SJSA1 (cell line): ENCODE measurements at regions not wholly inside any gene's neighbourhood (a gene's known extent, or its start where the extent isn't known, plus 50 kb on each side); places are given as distances from the start of the nearest gene placed in this dataset.

Source experiments
- DNase-seq, 2 experiments: peaks; one replicate each; pipeline ENCODE4 v3.0.0-alpha.2; 2015 to 2020; ENCODE audit warnings: low spot score in 2 of 2, low read depth in 1 of 2
- H3K27ac ChIP-seq: fragments of 250-450 bp; sonication (Bioruptor Pico); 2 replicates; pipeline ENCODE4 v1.5.1; 2020; ENCODE audit warnings: mild to moderate bottlenecking, moderate library complexity
- H3K27me3 ChIP-seq: fragments of 250-450 bp; sonication (Bioruptor Pico); replicated peaks from 2 replicates; pipeline ENCODE4 v1.5.1; 2020; ENCODE audit warnings: mild to moderate bottlenecking, moderate library complexity
- H3K36me3 ChIP-seq: fragments of 250-450 bp; sonication (Bioruptor Pico); 2 replicates; pipeline ENCODE4 v1.5.1; 2020; ENCODE audit warnings: mild to moderate bottlenecking
- H3K4me1 ChIP-seq: fragments of 250-450 bp; sonication (Bioruptor Pico); replicated peaks from 2 replicates; pipeline ENCODE4 v1.6.1; 2021; ENCODE audit warnings: mild to moderate bottlenecking
- H3K4me3 ChIP-seq: fragments of 250-450 bp; sonication (Bioruptor Pico); 2 replicates; pipeline ENCODE4 v1.5.1; 2020; ENCODE audit warnings: mild to moderate bottlenecking
- H3K9me3 ChIP-seq: fragments of 250-450 bp; sonication (Bioruptor Pico); replicated peaks from 2 replicates; pipeline ENCODE4 v1.5.1; 2020; ENCODE audit warnings: mild to moderate bottlenecking

- DNase-seq, result no peak
- Histone ChIP-seq H3K4me1 (no peaks in the 10 kb centered on the region), H3K36me3 (no peaks in the 10 kb centered on the region), H3K4me3 (no peak overlapping the region), H3K27me3 (0 out of 2 replicates have a peak, but pooled peaks cover 6% of the 10 kb centered on the region), H3K27ac (no peak overlapping the region), H3K9me3 (no peaks in the 10 kb centered on the region)
Observed at GRCh38 chr16:8519179-8519578, 71.1 kb downstream of the TMEM114 start.

- no peak for DNase-seq
- Histone ChIP-seq H3K36me3 (no peaks in the 10 kb centered on the region), H3K4me3 (no peak overlapping the region), H3K9me3 (no peaks in the 10 kb centered on the region), H3K27me3 (0 out of 2 replicates have a peak, but pooled peaks cover 3% of the 10 kb centered on the region), H3K27ac (no peak overlapping the region), H3K4me1 (no peaks in the 10 kb centered on the region)
Observed at GRCh38 chr16:8517280-8517679, 73.0 kb downstream of the TMEM114 start.

- no peak for DNase-seq
- Histone ChIP-seq H3K9me3 (no peaks in the 10 kb centered on the region), H3K4me1 (no peaks in the 10 kb centered on the region), H3K27ac (no peak overlapping the region), H3K4me3 (no peak overlapping the region), H3K36me3 (no peaks in the 10 kb centered on the region), H3K27me3 (0 out of 2 replicates have a peak, but pooled peaks cover 3% of the 10 kb centered on the region)
Observed at GRCh38 chr16:8516471-8516870, 73.8 kb downstream of the TMEM114 start.

GRCh38 chr16:8512941-8513624 is 77.2 kb downstream of the TMEM114 start:
- Histone ChIP-seq H3K9me3 (no peaks in the 10 kb centered on the region), H3K4me1 (no peaks in the 10 kb centered on the region), H3K27me3 (0 out of 2 replicates have a peak, but pooled peaks cover 6% of the 10 kb centered on the region), H3K36me3 (no peaks in the 10 kb centered on the region), H3K27ac (no peak overlapping the region), H3K4me3 (no peak overlapping the region)
- DNase-seq, result no peak

GRCh38 chr16:8511464-8511863 is 78.8 kb downstream of the TMEM114 start:
- Histone ChIP-seq H3K27ac (no peak overlapping the region), H3K4me1 (no peaks in the 10 kb centered on the region)

GRCh38 chr16:8510160-8510559 is 80.2 kb downstream of the TMEM114 start:
- Histone ChIP-seq H3K27ac (no peak overlapping the region), H3K4me1 (no peaks in the 10 kb centered on the region), H3K9me3 (no peaks in the 10 kb centered on the region), H3K4me3 (no peak overlapping the region), H3K27me3 (peaks cover 6% of the 10 kb centered on the region; the same call in 1 of the 2 replicates), H3K36me3 (no peaks in the 10 kb centered on the region)
- no peak for DNase-seq

More at GRCh38 chr16:8511464-8511863, 78.8 kb downstream of the TMEM114 start:
- Histone ChIP-seq H3K36me3 (no peaks in the 10 kb centered on the region), H3K4me3 (no peak overlapping the region), H3K9me3 (no peaks in the 10 kb centered on the region), H3K27me3 (0 out of 2 replicates have a peak, but pooled peaks cover 6% of the 10 kb centered on the region)
- no peak for DNase-seq

GRCh38 chr16:8505327-8505991 is 84.9 kb downstream of the TMEM114 start:
- Histone ChIP-seq H3K4me3 (no peak overlapping the region), H3K9me3 (no peaks in the 10 kb centered on the region), H3K36me3 (no peaks in the 10 kb centered on the region), H3K27ac (no peak overlapping the region), H3K27me3 (peaks cover 6% of the 10 kb centered on the region; the same call in 1 of the 2 replicates), H3K4me1 (no peaks in the 10 kb centered on the region)
- DNase-seq, result no peak

- Histone ChIP-seq H3K36me3 (no peaks in the 10 kb centered on the region), H3K27me3 (peaks cover 4% of the 10 kb centered on the region; the same call in 1 of the 2 replicates), H3K27ac (no peak overlapping the region), H3K9me3 (no peaks in the 10 kb centered on the region), H3K4me1 (no peaks in the 10 kb centered on the region), H3K4me3 (no peak overlapping the region)
- no peak for DNase-seq
Observed at GRCh38 chr16:8502446-8502845, 87.9 kb downstream of the TMEM114 start.

- no peak for DNase-seq
- Histone ChIP-seq H3K9me3 (no peaks in the 10 kb centered on the region), H3K4me1 (no peaks in the 10 kb centered on the region), H3K27ac (no peak overlapping the region), H3K27me3 (0 out of 2 replicates have a peak, but pooled peaks cover 4% of the 10 kb centered on the region), H3K4me3 (no peak overlapping the region), H3K36me3 (no peaks in the 10 kb centered on the region)
Observed at GRCh38 chr16:8500351-8500750, 90.0 kb downstream of the TMEM114 start.

GRCh38 chr16:8496364-8496763 is 93.9 kb downstream of the TMEM114 start:
- Histone ChIP-seq H3K36me3 (no peaks in the 10 kb centered on the region), H3K27ac (no peak overlapping the region), H3K4me1 (no peaks in the 10 kb centered on the region), H3K9me3 (no peaks in the 10 kb centered on the region), H3K27me3 (0 out of 2 replicates have a peak, but pooled peaks cover 11% of the 10 kb centered on the region), H3K4me3 (no peak overlapping the region)
- no peak for DNase-seq

- no peak for DNase-seq
- H3K4me3 ChIP-seq, result no peak overlapping the region
Observed at GRCh38 chr16:8493972-8494371, 96.3 kb downstream of the TMEM114 start.

GRCh38 chr16:8492690-8493089 is 97.6 kb downstream of the TMEM114 start:
- Histone ChIP-seq H3K27ac (no peak overlapping the region), H3K9me3 (no peaks in the 10 kb centered on the region), H3K36me3 (no peaks in the 10 kb centered on the region), H3K4me3 (no peak overlapping the region), H3K27me3 (peaks cover 8% of the 10 kb centered on the region; the same call in 1 of the 2 replicates), H3K4me1 (no peaks in the 10 kb centered on the region)
- no peak for DNase-seq

More at GRCh38 chr16:8493972-8494371, 96.3 kb downstream of the TMEM114 start:
- H3K27me3 ChIP-seq, result peaks cover 8% of the 10 kb centered on the region; the same call in 1 of the 2 replicates
- H3K36me3 ChIP-seq, result no peaks in the 10 kb centered on the region
- H3K4me1 ChIP-seq, result no peaks in the 10 kb centered on the region
- H3K9me3 ChIP-seq, result no peaks in the 10 kb centered on the region
- no peak overlapping the region for H3K27ac ChIP-seq

- no peaks in the 10 kb centered on the region for H3K36me3 ChIP-seq
- no peak for DNase-seq
- peaks cover 8% of the 10 kb centered on the region; the same call in 1 of the 2 replicates for H3K27me3 ChIP-seq
- no peak overlapping the region for H3K4me3 ChIP-seq
- H3K4me1 ChIP-seq, result no peaks in the 10 kb centered on the region
- H3K27ac ChIP-seq, result no peak overlapping the region
- H3K9me3 ChIP-seq, result no peaks in the 10 kb centered on the region
Observed at GRCh38 chr16:8489580-8489979, 100.7 kb downstream of the TMEM114 start.

- no peak overlapping the region for H3K27ac ChIP-seq
- peaks cover 1% of the 10 kb centered on the region; the same call in 1 of the 2 replicates for H3K27me3 ChIP-seq
- H3K4me1 ChIP-seq, result no peaks in the 10 kb centered on the region
- H3K4me3 ChIP-seq, result no peak overlapping the region
- H3K36me3 ChIP-seq, result no peaks in the 10 kb centered on the region
- no peak for DNase-seq
- H3K9me3 ChIP-seq, result no peaks in the 10 kb centered on the region
Observed at GRCh38 chr16:8486985-8487384, 103.3 kb downstream of the TMEM114 start.
